SK-MEL-5 (cell line): ENCODE measurements at regions not wholly inside any gene's neighbourhood (a gene's known extent, or its start where the extent isn't known, plus 50 kb on each side); places are given as distances from the start of the nearest gene placed in this dataset.

Source experiments
- DNase-seq: peaks from one replicate; pipeline ENCODE4 v3.0.0-alpha.2; 2016; ENCODE audit warnings: low read depth, low spot score
- in situ Hi-C: cut with HindIII; loops from 2 replicates; pipeline ENCODE4 v1.10.0; 2016; ENCODE audit warnings: low sequenced_read_pairs, high pct_unique_total_duplicates, low pct_unique_long_range_greater_than_20kb

GRCh38 chr5:107085572-107085971 is 585.2 kb downstream of the EFNA5 start:
- no peak for DNase-seq
- in situ Hi-C loops: no loop called here

GRCh38 chr5:107074996-107075395 is 595.7 kb downstream of the EFNA5 start:
- in situ Hi-C loops: no loop called here
- no peak for DNase-seq

GRCh38 chr5:107072967-107073366 is 597.8 kb downstream of the EFNA5 start:
- in situ Hi-C loops: no loop called here
- DNase-seq: no peak

GRCh38 chr5:107072440-107072839 is 598.3 kb downstream of the EFNA5 start:
- no peak for DNase-seq
- in situ Hi-C loops: no loop called here

- in situ Hi-C loops: no loop called here
These were observed 602.0 kb downstream of the EFNA5 start for GRCh38 chr5:107068782-107069181.

GRCh38 chr5:107067395-107067794 is 603.3 kb downstream of the EFNA5 start:
- in situ Hi-C loops: no loop called here
- peak; percentile 30 for DNase-seq

More at GRCh38 chr5:107068782-107069181, 602.0 kb downstream of the EFNA5 start:
- DNase-seq: no peak

- in situ Hi-C loops: no loop called here
- no peak for DNase-seq
These were observed 607.2 kb downstream of the EFNA5 start for GRCh38 chr5:107063511-107063910.

GRCh38 chr5:107058803-107059202 is 611.9 kb downstream of the EFNA5 start:
- DNase-seq: no peak
- in situ Hi-C loops: no loop called here

GRCh38 chr5:107058235-107058634 is 612.5 kb downstream of the EFNA5 start:
- in situ Hi-C loops: no loop called here
- no peak for DNase-seq

- in situ Hi-C loops: no loop called here
- DNase-seq: no peak
These were observed 614.5 kb downstream of the EFNA5 start for GRCh38 chr5:107056278-107056677.

GRCh38 chr5:107047048-107047447 is 623.7 kb downstream of the EFNA5 start:
- in situ Hi-C loops: no loop called here
- no peak for DNase-seq

GRCh38 chr5:107043665-107044064 is 627.1 kb downstream of the EFNA5 start:
- in situ Hi-C loops: no loop called here
- no peak for DNase-seq

- in situ Hi-C loops: no loop called here
- DNase-seq: no peak
These were observed 629.8 kb downstream of the EFNA5 start for GRCh38 chr5:107040907-107041306.

GRCh38 chr5:107032629-107033028 is 638.1 kb downstream of the EFNA5 start:
- in situ Hi-C loops: no loop called here
- no peak for DNase-seq

GRCh38 chr5:107028938-107029337 is 641.8 kb downstream of the EFNA5 start:
- no peak for DNase-seq
- in situ Hi-C loops: no loop called here

GRCh38 chr5:107025712-107026497 is 644.8 kb downstream of the EFNA5 start:
- in situ Hi-C loops: no loop called here
- DNase-seq: no peak

GRCh38 chr5:107023732-107024131 is 647.0 kb downstream of the EFNA5 start:
- in situ Hi-C loops: no loop called here

GRCh38 chr5:107021575-107021974 is 649.2 kb downstream of the EFNA5 start:
- in situ Hi-C loops: no loop called here
- DNase-seq: no peak

More at GRCh38 chr5:107023732-107024131, 647.0 kb downstream of the EFNA5 start:
- DNase-seq: no peak

- no peak for DNase-seq
- in situ Hi-C loops: no loop called here
These were observed 650.1 kb downstream of the EFNA5 start for GRCh38 chr5:107020626-107021025.
